ENCODE measurements at regions not wholly inside any gene's neighbourhood (a gene's known extent, or its start where the extent isn't known, plus 50 kb on each side); places are given as distances from the start of the nearest gene placed in this dataset.

GRCh38 chr3:117103675-117104074, 394.1 kb downstream of the TUSC7 start (continued):
- TF ChIP-seq STAT6 (CRISPR knock-in tag; IDR thresholded peaks at IDR 0.05) (no peak), CBX2 (IDR thresholded peaks at IDR 0.05; ENCODE audit: insufficient read depth, low read length, poor library complexity, severe bottlenecking) (no peak), ZNF511 (CRISPR knock-in tag; IDR thresholded peaks at IDR 0.05) (no peak), ZBTB7A (IDR thresholded peaks at IDR 0.05; ENCODE audit: borderline replicate concordance, control insufficient read depth, low read depth, low read length) (no peak), MEF2D (tag; conservative IDR thresholded peaks at IDR 0.05; ENCODE audit: low read depth) (no peak), ZNF766 (CRISPR knock-in tag; conservative IDR thresholded peaks at IDR 0.05) (no peak), POU5F1 (IDR thresholded peaks at IDR 0.05; ENCODE audit: borderline replicate concordance, low read depth, low read length, partially characterized antibody) (no peak), WHSC1 (IDR thresholded peaks at IDR 0.05; ENCODE audit: low read length) (no peak), SMAD3 (CRISPR knock-in tag; conservative IDR thresholded peaks at IDR 0.05) (no peak), ZNF239 (CRISPR knock-in tag; IDR thresholded peaks at IDR 0.05) (no peak), DACH1 (IDR thresholded peaks at IDR 0.05; ENCODE audit: partially characterized antibody) (no peak)
- TF ChIP-seq, protein P1, sequence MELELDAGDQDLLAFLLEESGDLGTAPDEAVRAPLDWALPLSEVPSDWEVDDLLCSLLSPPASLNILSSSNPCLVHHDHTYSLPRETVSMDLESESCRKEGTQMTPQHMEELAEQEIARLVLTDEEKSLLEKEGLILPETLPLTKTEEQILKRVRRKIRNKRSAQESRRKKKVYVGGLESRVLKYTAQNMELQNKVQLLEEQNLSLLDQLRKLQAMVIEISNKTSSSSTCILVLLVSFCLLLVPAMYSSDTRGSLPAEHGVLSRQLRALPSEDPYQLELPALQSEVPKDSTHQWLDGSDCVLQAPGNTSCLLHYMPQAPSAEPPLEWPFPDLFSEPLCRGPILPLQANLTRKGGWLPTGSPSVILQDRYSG (tag; conservative IDR thresholded peaks at IDR 0.05; ENCODE audit: low read depth), result no peak

All from K562 (cell line).